Osteocyte (in vitro differentiated cells): ENCODE measurements at regions not wholly inside any gene's neighbourhood (a gene's known extent, or its start where the extent isn't known, plus 50 kb on each side); places are given as distances from the start of the nearest gene placed in this dataset.
"Not testable (repeated sequence)": the region's sequence is repeated elsewhere in the genome, so short reads cannot be mapped to it uniquely, and the experiment has no call there.

Experiments used
- DNase-seq: peaks from one replicate; pipeline ENCODE4 v3.0.0; 2021; ENCODE audit warnings: mixed read lengths; ENCODE audit not compliant: unreplicated experiment; ENCODE audit errors: extremely low spot score
- H3K27ac Mint-ChIP-seq: one replicate; pipeline ENCODE4 v1.8.0; 2021; ENCODE audit warnings: mild to moderate bottlenecking, mixed read lengths; ENCODE audit not compliant: unreplicated experiment
- H3K27me3 Mint-ChIP-seq: one replicate; pipeline ENCODE4 v1.8.0; 2021; ENCODE audit warnings: mixed read lengths; ENCODE audit not compliant: unreplicated experiment
- H3K36me3 Mint-ChIP-seq: one replicate; pipeline ENCODE4 v1.8.0; 2021; ENCODE audit warnings: mixed read lengths; ENCODE audit not compliant: unreplicated experiment
- H3K4me1 Mint-ChIP-seq: one replicate; pipeline ENCODE4 v1.8.0; 2021; ENCODE audit warnings: mixed read lengths; ENCODE audit not compliant: unreplicated experiment
- H3K4me3 Mint-ChIP-seq: one replicate; pipeline ENCODE4 v1.8.0; 2021; ENCODE audit warnings: mild to moderate bottlenecking, moderate library complexity, mixed read lengths; ENCODE audit not compliant: unreplicated experiment
- H3K9me3 Mint-ChIP-seq: one replicate; pipeline ENCODE4 v1.8.0; 2021; ENCODE audit warnings: mixed read lengths; ENCODE audit not compliant: unreplicated experiment
- CTCF ChIP-seq: fragments of 200-600 bp; sonication (generic); IDR thresholded peaks from 2 replicates; pipeline ENCODE4 v1.5.0; 2021; ENCODE audit warnings: antibody characterized with exemption, mild to moderate bottlenecking, moderate library complexity

- Mint-ChIP-seq H3K27me3 (peaks cover 6% of the 10 kb centered on the region), H3K36me3 (no peaks in the 10 kb centered on the region), H3K4me1 (no peaks in the 10 kb centered on the region), H3K9me3 (no peaks in the 10 kb centered on the region), H3K27ac (no peak overlapping the region), H3K4me3 (no peak overlapping the region)
- no peak for TF ChIP-seq CTCF
- no peak for DNase-seq
These were observed 53.1 kb downstream of the GGTLC2 start for GRCh38 chr22:22697377-22698117.

- Mint-ChIP-seq H3K36me3 (no peaks in the 10 kb centered on the region), H3K9me3 (no peaks in the 10 kb centered on the region), H3K27ac (no peak overlapping the region), H3K27me3 (peaks cover 6% of the 10 kb centered on the region), H3K4me1 (no peaks in the 10 kb centered on the region), H3K4me3 (no peak overlapping the region)
- no peak for TF ChIP-seq CTCF
- no peak for DNase-seq
These were observed 53.9 kb downstream of the GGTLC2 start for GRCh38 chr22:22698263-22698750.

- no peak overlapping the region for H3K27ac Mint-ChIP-seq
- H3K36me3 Mint-ChIP-seq = no peaks in the 10 kb centered on the region
- H3K27me3 Mint-ChIP-seq = peaks cover 11% of the 10 kb centered on the region
- DNase-seq = no peak
- no peaks in the 10 kb centered on the region for H3K9me3 Mint-ChIP-seq
- H3K4me3 Mint-ChIP-seq = no peak overlapping the region
- no peaks in the 10 kb centered on the region for H3K4me1 Mint-ChIP-seq
- no peak for TF ChIP-seq CTCF
These were observed 56.2 kb downstream of the GGTLC2 start for GRCh38 chr22:22700631-22701030.

- not testable (repeated sequence) for DNase-seq, H3K27ac Mint-ChIP-seq, H3K36me3 Mint-ChIP-seq, H3K4me1 Mint-ChIP-seq, H3K4me3 Mint-ChIP-seq, H3K9me3 Mint-ChIP-seq
- H3K27me3 Mint-ChIP-seq = peaks cover 11% of the 10 kb centered on the region
These were observed 57.1 kb downstream of the GGTLC2 start for GRCh38 chr22:22701557-22701956.

GRCh38 chr22:22702237-22703202, 58.1 kb downstream of the GGTLC2 start:
- Mint-ChIP-seq H3K36me3 (no peaks in the 10 kb centered on the region), H3K4me3 (no peak overlapping the region), H3K9me3 (no peaks in the 10 kb centered on the region), H3K4me1 (no peaks in the 10 kb centered on the region), H3K27me3 (peaks cover 16% of the 10 kb centered on the region), H3K27ac (no peak overlapping the region)
- no peak for DNase-seq
- TF ChIP-seq CTCF = no peak
